ENCODE measurements at regions not wholly inside any gene's neighbourhood (a gene's known extent, or its start where the extent isn't known, plus 50 kb on each side); places are given as distances from the start of the nearest gene placed in this dataset.

DNA sequence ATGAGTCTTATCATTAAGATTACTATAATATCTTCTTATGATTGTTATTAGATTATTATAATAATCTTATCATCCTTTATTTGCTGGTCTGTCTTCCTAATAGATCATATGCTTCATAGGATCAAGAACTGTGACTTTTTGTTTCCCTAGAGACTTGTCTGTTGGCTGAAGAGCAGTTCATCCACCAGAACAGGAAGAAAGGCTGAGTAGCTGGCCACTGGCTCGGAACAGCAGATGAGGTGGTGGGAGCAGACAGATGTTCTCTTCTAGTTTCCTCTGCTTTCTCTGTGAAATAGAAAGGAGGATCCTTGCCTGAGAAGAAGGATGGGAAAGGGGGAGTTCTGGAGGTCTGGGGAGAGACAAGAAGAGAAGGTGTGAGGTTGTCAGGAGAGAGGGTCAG is 120.0 kb downstream of the CCNA1 start:
- no TSS peak for BruUV-seq (replicated peaks)

DNA sequence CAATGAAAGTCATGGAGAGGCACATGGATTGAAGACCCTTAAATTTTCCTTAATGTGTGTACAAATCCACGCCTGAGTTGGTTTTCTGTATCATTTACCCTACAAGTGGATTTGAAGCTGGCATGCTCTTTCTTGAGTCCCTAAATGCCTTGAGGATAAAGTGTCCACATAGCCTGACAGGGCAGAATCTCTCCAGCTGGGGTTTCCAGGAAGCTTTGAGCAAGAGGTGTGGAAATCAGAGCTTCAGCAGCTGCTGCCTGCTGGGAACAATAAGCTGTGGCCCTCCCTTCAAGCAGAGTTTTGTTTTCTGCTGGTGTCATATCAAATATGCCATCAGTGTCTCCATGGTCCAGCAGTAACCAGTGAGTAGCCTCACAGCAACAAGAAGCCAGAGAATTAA is 120.3 kb upstream of the SERTM1 start:
- ChIA-PET CTCF (no interaction called here), POLR2A (no interaction called here)
- BruUV-seq (replicated peaks), result no TSS peak
- Mint-ChIP-seq H3K27me3 (ENCODE audit: insufficient read depth, unreplicated experiment) (no peaks in the 10 kb centered on the region), H3K9me3 (ENCODE audit: unreplicated experiment) (no peaks in the 10 kb centered on the region), H3K36me3 (ENCODE audit: insufficient read depth, unreplicated experiment) (no peaks in the 10 kb centered on the region), H3K27ac (ENCODE audit: low read depth, unreplicated experiment) (no peak overlapping the region), H3K4me3 (ENCODE audit: unreplicated experiment) (no peak overlapping the region), H3K4me1 (ENCODE audit: insufficient read depth, unreplicated experiment) (no peaks in the 10 kb centered on the region)
- peak; percentile 10 for DNase-seq (ENCODE audit: unreplicated experiment)
- TF ChIP-seq, protein P1, sequence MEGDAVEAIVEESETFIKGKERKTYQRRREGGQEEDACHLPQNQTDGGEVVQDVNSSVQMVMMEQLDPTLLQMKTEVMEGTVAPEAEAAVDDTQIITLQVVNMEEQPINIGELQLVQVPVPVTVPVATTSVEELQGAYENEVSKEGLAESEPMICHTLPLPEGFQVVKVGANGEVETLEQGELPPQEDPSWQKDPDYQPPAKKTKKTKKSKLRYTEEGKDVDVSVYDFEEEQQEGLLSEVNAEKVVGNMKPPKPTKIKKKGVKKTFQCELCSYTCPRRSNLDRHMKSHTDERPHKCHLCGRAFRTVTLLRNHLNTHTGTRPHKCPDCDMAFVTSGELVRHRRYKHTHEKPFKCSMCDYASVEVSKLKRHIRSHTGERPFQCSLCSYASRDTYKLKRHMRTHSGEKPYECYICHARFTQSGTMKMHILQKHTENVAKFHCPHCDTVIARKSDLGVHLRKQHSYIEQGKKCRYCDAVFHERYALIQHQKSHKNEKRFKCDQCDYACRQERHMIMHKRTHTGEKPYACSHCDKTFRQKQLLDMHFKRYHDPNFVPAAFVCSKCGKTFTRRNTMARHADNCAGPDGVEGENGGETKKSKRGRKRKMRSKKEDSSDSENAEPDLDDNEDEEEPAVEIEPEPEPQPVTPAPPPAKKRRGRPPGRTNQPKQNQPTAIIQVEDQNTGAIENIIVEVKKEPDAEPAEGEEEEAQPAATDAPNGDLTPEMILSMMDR (IDR thresholded peaks at IDR 0.05; ENCODE audit: unreplicated experiment), result no peak
- intact Hi-C loops (cut with micrococcal nuclease), result no loop called here

More for the DNA sequence above, 120.0 kb downstream of the CCNA1 start:
- TF ChIP-seq, protein P1 (IDR thresholded peaks at IDR 0.05; ENCODE audit: unreplicated experiment), result no peak
- H3K4me3 Mint-ChIP-seq (ENCODE audit: unreplicated experiment), result no peak overlapping the region
- H3K36me3 Mint-ChIP-seq (ENCODE audit: insufficient read depth, unreplicated experiment), result no peaks in the 10 kb centered on the region
- H3K9me3 Mint-ChIP-seq (ENCODE audit: unreplicated experiment), result no peaks in the 10 kb centered on the region
- POLR2A ChIA-PET, result no interaction called here
- DNase-seq (ENCODE audit: unreplicated experiment), result no peak
- H3K27ac Mint-ChIP-seq (ENCODE audit: low read depth, unreplicated experiment), result no peak overlapping the region
- CTCF ChIA-PET, result no interaction called here
- intact Hi-C loops (cut with micrococcal nuclease), result no loop called here
- no peaks in the 10 kb centered on the region for H3K4me1 Mint-ChIP-seq (ENCODE audit: insufficient read depth, unreplicated experiment)
- no peaks in the 10 kb centered on the region for H3K27me3 Mint-ChIP-seq (ENCODE audit: insufficient read depth, unreplicated experiment)

DNA sequence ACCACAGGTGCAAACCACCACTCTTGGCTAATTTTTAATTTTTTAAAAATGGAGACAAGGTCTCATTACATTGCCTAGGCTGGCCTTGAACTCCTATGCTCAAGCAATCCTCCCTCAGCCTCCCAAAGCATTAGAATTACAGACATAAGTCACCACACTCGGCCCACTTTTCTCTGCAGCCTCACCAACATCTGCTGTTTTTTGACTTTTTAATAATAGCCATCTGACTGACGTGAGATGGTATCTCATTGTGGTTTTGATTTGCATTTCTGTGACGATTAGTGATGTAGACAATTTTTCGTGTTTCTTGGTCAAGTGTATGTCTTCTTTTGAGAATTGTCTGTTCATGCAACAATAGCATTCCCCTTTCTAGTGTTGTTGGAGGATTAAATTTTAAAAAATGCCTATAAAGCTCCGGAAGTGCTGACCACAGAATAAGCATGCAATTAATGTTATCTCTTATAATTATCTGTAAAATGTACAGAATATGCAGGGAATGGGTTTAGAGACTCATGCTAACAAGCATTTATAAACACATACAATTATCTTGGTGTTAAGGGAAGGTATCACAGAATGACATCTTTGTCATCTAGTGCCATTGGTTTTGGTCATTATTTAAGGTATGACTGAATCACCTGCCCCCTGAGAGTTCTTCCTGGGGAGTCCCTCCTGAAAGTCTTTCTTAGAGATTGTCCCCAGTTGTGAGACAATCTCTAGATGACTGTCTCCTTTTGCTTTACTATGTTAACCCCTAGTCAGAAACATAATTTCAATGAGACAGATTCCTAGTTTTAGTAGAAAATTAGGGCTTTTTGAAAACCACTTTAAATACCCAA is 118.5 kb upstream of the SERTM1 start:
- CTCF ChIA-PET, result no interaction called here
- no peak for DNase-seq (ENCODE audit: unreplicated experiment)
- H3K4me1 Mint-ChIP-seq (ENCODE audit: insufficient read depth, unreplicated experiment), result no peaks in the 10 kb centered on the region
- no peaks in the 10 kb centered on the region for H3K36me3 Mint-ChIP-seq (ENCODE audit: insufficient read depth, unreplicated experiment)
- no peaks in the 10 kb centered on the region for H3K9me3 Mint-ChIP-seq (ENCODE audit: unreplicated experiment)
- BruUV-seq (replicated peaks), result no TSS peak
- H3K4me3 Mint-ChIP-seq (ENCODE audit: unreplicated experiment), result no peak overlapping the region
- no peaks in the 10 kb centered on the region for H3K27me3 Mint-ChIP-seq (ENCODE audit: insufficient read depth, unreplicated experiment)
- TF ChIP-seq, protein P1 (IDR thresholded peaks at IDR 0.05; ENCODE audit: unreplicated experiment), result no peak
- POLR2A ChIA-PET, result no interaction called here
- no peak overlapping the region for H3K27ac Mint-ChIP-seq (ENCODE audit: low read depth, unreplicated experiment)
- intact Hi-C loops (cut with micrococcal nuclease), result no loop called here

DNA sequence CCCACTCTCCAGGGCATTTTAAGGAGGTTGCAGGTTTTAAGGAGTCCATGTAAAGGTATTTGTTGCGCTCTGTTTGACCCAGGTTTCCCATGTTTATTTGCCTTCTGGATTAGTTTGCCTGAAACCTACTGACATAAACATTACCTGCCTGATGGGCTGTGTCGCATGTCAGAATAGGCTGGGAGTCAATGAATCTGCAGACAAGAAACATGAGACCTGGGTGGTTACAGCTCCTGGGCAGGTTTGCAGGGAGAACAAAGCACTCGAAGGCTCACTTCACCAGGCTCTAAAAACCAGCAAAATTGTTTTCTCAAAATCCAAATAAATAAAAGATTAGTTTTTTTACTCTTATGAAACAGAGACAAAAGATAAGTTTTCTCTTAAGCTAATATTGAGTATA is 114.4 kb upstream of the SERTM1 start:
- ChIA-PET CTCF (interaction anchor here (0.7 kb wide), 2 partner anchors 169 to 427 kb away, joined by 3 read pairs; no protein-coding TSS in a partner anchor), POLR2A (interaction anchor here (0.7 kb wide), 2 partner anchors 281 to 1349 kb away, joined by 3 to 4 read pairs; no protein-coding TSS in a partner anchor)
- TF ChIP-seq, protein P1 (IDR thresholded peaks at IDR 0.05; ENCODE audit: unreplicated experiment), result no peak
- no peak overlapping the region for H3K4me3 Mint-ChIP-seq (ENCODE audit: unreplicated experiment)
- DNase-seq (ENCODE audit: unreplicated experiment), result no peak
- H3K9me3 Mint-ChIP-seq (ENCODE audit: unreplicated experiment), result no peaks in the 10 kb centered on the region
- intact Hi-C loops (cut with micrococcal nuclease), result no loop called here
- no peaks in the 10 kb centered on the region for H3K4me1 Mint-ChIP-seq (ENCODE audit: insufficient read depth, unreplicated experiment)
- no peaks in the 10 kb centered on the region for H3K27me3 Mint-ChIP-seq (ENCODE audit: insufficient read depth, unreplicated experiment)
- no peak overlapping the region for H3K27ac Mint-ChIP-seq (ENCODE audit: low read depth, unreplicated experiment)
- BruUV-seq (replicated peaks), result no TSS peak
- H3K36me3 Mint-ChIP-seq (ENCODE audit: insufficient read depth, unreplicated experiment), result no peaks in the 10 kb centered on the region
